HG03103 (cell line): ENCODE measurements at regions not wholly inside any gene's neighbourhood (a gene's known extent, or its start where the extent isn't known, plus 50 kb on each side); places are given as distances from the start of the nearest gene placed in this dataset.
"Not testable (repeated sequence)": the region's sequence is repeated elsewhere in the genome, so short reads cannot be mapped to it uniquely, and the experiment has no call there.

Experiments
- ATAC-seq: cut with Tn5 transposase; IDR thresholded peaks from one replicate; pipeline ENCODE4 v1.9.1; 2021; ENCODE audit warnings: low read depth; ENCODE audit not compliant: unreplicated experiment

DNA sequence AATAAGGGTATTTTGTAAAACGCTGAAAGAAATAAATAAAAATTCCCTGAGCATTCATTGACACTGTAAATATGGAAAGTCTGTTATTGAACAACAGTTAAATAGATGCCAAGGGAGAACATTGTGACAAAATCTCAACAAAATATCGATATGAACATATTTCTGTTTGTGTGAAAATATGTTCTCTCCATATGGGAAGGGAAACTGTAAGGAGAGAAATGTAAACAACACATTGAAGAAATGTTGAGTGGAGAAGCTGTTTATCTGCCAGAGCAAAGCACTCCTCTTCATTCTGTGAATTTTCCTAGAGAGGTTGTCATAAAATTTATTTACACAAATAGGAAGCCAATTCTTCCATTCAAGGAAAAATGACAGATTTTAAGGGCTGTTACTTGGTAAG, 57.1 kb upstream of the EOMES start:
- ATAC-seq, result no peak

DNA sequence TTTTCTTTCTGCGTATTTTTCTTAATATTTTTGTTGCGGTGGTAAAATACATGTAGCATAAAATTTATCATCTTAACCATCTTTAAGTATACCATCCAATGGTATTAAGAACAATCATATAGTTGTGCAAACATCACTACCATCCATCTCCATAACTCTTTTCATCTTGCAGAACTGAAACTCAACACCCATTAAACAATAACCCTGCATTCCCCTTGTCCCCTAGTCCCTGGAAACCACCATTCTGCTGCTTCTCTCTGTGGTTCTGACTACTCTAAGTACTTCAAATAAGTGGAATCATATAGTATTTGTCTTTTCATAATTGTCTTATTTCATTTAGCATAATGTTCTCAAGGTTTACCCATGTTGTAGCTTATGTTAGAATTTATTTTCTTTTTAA, 67.3 kb upstream of the EOMES start:
- no peak for ATAC-seq

DNA sequence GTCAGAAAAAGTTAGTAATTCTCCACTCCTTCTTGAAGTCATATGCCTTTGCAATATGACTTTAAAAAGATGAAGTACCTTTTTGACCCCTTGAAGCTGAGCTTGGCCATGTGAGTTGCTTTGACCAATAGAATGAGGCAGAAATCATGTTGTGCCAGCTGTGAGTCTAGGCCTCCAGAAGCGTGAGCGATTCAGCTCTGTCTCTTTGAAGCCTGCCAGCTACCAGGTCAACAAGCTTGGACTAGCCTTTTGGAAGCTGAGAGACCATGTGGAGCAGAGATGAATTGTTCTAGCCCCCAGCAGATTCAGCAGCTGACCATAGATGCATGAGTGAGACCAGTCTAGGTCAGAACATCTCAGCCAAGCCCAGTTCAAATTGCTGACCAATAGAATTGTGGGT, 69.8 kb upstream of the EOMES start:
- ATAC-seq, result no peak

DNA sequence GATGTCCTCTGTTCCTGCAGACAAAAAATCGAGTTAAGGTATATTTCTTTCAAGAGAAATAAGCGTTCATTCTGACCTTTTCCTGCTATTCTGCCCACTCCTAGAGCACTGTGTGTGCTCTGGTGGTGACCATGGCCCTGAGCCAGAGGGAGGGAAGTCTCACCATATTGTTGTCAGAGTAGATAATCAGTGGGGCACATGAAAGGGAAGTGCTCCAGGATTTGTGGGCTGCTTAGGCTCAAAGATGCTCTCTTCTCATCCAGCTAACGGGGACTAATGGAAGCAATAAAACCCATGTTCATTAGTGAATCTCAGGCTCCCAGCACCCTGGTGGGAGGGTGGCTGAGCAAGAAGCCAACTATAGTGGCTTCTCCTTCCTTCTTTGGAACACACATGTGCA, 70.7 kb upstream of the EOMES start:
- no peak for ATAC-seq

DNA sequence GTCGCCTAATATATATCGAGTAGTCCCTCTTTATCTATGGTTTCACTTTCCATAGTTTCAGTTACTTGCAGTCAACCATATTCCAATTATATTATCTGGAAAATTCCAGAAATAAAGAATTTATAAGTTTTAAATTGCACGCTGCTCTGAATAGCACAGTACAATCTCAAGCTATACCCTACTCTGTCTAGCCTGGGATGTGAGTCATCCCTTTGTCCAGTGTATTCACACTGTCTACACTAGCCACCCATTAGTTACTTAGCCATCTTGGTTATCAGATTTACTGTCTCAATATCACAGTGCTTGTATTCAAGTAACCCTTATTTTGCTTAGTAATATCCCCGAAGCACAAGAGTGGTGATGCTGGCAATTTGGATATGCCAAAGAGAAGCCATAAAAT, 72.1 kb upstream of the EOMES start:
- no peak for ATAC-seq

DNA sequence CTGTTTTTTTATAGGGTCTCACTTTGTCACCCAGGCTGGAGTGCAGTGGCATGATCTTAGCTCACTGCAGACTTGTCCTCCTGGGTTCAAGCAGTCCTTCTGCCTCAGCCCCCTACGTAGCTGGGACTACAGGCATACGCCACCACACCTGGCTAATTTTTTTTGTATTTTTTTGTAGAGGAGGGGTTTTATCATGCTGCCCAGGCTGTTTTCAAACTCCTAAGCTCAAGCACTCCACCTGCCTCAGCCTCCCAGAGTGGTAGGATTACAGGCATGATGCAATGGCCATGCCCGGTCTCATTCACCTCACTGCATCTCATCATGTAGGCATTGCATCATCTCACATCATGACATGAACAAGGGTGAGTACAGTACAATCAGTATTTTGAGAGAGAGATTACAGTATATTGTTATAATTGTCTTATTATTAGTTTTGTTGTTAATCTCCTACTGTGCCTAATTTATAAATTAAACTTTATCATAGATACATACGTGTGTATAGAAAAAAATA, 74.3 kb upstream of the EOMES start:
- ATAC-seq, result no peak

DNA sequence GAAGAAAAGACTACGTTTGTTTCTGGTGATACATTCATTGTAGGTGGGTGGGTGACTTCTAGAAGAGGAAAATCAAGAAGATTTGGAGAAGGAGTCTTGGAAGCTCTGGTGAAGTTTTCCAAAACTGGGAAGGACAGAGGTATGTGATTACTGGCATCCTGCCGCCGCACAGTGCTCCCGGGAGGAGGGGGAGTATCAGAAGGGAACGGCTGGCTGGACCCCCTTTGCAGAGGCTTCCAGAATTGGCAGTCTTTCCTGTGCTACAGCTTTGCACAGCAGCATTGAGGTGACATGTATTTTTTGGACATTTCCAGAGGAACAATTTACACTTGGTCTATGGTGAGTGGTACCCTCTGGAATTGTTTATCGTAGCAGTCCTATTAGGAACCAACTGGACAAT, 75.7 kb upstream of the EOMES start:
- ATAC-seq, result no peak

DNA sequence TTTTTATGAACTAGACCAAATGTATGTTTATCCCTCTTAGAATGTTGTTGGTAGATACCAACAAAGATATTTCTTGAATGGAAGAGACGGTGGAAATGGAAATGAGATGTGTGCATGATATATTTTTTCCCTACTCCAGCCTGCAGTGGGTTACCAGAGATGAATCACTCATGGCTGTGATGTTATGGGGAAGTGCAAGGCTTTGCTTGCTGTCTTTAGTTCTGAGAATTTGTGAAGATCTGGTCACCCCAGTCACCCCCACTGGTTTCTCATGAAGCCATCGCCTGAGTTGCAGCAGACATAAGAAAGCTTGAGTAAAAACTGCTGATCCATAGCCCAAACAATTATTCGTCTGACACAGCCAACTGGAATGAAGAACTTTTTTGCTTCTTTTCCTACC, 78.1 kb upstream of the EOMES start:
- no peak for ATAC-seq

DNA sequence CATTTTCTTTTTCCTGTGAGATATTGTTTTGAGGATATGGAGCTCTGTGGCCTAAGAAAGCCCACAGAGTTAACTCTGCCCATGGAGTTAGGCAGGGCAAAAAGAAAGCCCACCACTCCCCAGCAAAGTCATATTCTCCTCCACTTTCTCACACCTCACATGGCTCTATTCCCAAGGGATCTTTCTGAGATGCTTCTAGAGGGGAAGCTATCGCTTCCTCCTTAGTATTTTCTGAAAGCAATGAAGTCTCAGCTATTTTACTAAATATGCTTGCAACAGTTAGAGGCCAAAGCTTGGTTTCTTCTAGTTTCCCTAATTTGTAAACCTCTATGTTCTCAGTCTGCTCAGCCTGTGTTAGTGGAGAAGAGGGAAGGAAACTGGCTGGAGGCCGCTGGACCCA, 80.3 kb upstream of the EOMES start:
- no peak for ATAC-seq

DNA sequence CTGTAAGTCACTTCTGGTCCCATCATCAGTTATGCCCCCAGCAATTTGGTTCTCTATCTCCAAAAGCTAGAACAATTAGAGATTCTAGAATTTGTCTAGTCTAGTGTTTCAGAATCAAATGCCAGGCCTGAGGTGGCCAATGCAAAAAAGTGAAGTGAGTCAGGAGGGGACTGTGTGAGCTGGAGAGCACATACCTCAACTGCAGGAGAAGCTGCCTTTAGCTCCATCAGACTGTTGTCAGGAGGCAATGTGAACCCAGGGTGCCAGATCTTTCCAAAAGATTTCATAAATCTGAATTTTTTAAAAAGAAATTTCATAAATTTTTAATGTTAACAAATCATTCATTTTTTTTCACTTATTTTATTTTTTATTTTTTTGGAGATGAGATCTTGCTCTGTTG, 80.7 kb upstream of the EOMES start:
- ATAC-seq, result no peak

DNA sequence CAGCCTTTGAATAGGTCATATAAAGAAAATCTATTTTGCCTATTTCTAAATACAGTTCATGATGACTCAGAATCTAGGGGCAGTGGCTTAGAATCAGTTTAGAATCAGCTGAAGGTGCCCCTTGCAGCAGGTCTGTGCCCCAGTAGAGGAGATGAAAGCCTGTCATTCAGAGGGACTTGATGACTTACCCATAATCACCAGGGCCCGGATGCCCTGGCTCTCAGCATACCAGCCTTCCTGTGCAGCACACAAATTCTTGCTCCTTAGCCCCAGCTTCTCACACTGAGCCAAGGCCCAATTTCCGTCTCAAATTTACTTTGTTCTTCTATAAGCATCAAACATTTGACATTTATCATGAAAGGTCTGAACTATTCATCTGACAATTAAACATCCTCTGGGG, 83.2 kb upstream of the EOMES start:
- ATAC-seq, result no peak

DNA sequence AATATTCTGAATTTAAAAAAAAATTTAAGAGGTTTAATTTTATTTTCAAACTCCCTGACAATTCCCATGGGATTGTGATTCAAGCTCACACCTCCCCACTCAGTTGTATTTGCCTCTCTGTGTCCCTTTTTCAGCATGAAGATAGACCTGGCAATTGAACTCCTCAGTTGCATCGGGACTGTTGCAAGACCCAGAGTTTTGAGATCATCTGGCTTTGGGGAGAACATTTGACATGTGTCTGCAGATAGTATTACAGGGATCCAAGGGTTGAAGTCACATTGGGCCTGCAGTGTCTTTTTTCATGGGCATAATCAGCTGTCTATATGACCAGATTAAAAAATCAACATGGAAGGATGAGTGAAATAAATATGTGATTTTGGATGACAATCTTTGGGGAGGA, 91.1 kb upstream of the EOMES start:
- ATAC-seq, result no peak

DNA sequence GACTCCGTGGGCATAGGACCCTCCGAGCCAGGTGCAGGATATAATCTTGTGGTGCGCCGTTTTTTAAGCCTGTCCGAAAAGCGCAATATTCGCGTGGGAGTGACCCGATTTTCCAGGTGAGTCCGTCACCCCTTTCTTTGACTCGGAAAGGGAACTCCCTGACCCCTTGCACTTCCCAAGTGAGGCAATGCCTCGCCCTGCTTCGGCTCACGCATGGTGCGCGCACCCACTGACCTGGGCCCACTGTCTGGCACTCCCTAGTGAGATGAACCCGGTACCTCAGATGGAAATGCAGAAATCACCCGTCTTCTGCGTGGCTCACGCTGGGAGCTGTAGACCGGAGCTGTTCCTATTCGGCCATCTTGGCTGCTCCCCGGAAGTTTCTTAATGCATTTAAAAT, 99.5 kb upstream of the EOMES start:
- not testable (repeated sequence) for ATAC-seq

DNA sequence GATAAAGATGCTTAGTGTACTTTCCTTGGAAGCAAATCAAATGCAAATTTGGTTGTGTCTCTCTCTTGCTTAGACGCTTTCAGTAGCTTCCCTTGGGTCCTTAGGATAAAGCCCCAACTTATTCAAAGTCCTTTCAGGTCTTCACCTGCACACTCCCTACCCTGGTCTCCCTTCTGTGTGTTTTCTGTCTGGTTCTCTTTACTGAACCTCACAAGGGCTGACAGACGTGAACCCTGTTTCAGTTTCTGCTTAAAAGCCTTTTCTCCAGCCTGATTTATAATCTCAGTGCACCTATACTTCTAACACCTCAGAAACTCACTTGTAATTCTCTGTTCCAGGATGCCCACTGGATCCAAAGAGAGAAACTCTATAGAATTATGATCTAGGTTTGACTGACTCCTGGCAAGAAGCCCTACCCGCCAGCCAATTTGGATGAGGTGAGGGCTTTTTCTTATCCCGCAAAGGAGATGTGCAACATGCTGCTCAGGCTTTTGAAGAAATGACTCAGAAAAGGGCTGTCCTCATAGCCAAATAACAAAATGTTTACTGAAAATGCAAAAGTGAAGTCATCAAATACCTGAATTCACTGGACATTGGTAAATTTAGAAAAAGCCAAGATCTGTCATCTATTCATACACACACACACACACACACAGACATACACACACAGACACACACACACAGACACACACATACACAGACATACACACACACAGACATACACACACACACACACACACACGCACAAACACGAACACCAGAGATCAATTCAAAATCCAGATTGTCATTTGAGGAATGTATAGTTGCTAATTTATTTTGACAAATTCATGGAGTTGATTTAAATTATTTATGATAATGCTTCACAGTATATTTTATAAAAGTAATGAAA, 102.4 kb upstream of the EOMES start:
- no peak for ATAC-seq

DNA sequence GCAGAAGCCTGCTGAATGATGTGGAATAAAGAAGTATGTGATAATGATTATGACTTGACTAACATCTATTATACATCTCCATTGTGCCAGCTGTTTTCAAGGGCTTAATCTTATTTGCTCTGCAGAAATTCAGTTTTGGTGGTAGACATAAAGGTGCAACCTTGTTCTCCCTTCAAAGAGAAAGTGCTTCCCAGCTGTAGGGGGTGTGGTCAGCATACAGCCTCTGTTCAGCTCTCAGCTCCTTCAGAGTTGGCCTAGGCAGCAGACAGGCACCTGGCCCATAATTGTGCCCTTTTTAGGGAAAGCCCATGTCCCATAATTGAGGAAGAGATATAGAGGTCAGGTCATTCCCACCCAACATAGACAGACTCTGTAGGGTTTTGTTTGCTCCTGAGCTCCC, 104.3 kb upstream of the EOMES start:
- ATAC-seq, result no peak

DNA sequence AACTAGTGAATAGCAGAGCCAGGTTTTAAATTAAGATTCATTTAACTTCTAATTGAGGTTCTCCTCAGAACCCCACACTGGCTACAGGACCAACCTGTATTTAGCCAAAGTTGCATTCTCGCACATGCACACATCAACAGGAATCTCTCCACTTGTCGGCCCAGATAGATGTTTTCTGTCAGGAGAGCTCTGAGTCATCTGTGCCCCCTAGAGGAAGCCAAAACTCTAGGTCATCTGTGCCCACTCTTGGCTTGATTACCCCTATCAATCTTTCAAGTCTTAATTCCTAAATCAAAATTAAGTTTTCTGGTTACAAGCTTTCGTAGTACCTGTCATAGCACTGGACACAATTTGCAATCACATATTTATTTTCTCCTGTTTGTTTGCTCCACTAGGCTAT, 104.9 kb upstream of the EOMES start:
- ATAC-seq, result no peak

DNA sequence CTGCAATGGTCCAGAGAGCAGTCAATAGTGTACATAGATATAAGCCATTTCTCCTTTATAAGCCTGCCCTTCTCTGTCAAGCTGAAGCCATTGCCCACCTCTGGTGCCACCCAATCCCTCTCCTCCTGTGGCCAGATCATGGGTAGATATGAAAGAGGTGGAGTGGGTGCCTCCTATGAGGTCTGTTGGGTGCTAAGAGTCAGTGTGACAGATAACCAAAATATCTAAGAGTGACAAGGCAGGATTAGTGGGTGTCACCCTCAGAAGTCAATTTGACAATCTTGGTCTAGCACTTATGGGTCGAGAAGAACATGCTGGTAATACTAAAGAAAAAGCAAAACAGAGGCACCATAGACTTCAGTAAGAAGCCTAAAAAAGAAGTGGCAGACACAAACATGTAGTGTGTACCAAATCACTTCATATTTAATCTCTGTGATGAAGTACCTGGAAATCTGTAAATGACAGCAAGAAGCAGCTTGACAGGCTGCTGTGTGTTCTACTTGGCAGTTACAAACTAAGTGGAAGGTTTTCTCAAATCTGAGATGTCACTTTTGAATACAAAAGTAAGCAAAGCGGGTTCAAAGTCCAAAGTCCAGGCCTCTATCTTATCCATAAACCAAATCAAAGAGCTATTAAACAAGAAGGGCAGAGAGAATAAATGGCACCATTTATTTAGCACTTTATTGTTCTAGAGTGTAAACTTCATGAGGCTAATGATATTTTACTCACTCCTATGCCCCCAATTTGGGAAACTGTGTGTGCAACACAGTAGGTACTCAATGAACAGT, 118.9 kb upstream of the EOMES start:
- no peak for ATAC-seq

DNA sequence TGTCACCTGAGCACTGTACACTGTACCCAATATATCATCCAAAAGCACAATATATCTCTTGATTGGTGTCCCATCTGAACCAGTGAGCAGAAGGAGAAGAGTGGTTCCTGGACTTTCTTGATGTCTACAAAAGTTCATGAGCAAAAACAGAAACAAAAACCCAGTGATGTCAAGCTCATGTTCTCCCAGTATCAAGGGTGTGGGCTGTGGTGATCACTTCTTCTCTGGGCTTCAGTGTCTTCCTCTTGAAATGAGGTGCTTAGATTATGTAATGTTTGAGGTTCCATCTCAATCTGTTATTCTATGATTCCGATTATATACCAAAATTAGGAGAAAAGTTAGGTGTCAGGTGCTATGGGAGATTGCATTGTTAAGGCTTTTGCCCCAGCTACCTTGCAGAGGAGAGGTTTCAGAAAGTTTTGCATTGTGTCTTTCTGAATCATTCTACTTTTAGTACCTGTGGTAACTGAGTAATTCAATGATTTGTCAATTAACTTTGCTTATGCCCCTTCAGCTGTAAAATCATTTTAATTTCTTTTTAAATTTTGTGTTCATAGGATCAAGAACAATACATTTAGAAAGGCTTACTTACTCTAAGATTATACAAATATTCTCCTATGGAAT, 122.0 kb upstream of the EOMES start:
- ATAC-seq, result no peak

DNA sequence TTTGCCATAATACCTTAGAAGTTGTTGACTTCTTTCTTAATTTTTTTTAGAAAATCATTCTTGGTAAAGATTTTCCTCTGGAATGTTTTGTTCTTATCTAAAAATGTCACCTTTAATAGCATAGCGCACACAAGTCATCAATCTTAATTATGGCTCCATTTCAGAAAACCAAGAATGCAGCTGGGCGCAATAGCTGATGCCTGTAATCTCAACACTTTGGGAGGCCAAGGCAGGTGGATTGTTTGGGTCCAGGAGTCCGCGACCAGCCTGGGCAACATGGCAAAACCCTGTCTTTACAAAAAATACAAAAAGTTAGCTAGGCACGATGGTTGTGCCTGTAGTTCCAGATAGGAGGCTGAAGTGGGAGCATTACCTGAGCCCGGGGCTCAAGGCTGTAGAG, 125.6 kb upstream of the EOMES start:
- ATAC-seq, result no peak

DNA sequence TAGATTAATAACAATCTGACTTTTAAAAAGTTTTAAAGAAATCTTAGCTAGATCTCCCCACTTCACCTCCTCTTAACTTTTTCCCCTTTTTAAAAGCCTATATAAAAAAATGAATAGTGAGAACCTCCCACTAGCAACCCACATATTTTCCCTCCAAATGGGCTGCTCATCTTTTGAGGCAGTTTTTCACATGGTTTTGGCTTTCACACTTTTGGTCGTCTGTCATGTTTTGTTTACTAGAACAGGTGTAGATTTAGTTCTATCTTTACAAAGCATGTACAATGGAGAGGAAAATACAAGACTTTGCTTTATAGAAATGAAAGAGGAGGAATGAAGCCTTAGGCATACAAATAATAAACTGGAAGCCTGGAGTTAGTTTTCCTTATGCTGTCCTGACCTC, 126.7 kb upstream of the EOMES start:
- ATAC-seq, result no peak

DNA sequence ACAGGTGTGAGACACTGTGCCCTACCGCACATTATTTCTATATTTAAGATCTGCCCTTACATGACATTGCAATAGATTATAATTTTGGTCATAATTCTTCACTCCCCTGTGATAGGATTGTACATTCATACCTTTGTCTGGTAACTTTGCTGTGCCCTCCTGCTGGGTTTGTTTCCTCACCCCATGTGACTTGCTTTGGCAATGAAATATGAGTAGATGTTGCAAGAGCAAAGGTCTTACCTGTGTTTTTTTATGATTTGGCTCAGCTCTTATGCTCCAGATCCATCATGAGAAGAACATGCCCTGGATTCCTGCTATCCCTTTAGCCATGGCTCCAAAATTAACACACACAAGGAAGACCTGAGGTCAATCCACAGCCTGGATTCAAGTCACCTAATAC, 137.7 kb upstream of the EOMES start:
- ATAC-seq, result no peak
